K562 (cell line): ENCODE measurements at regions not wholly inside any gene's neighbourhood (a gene's known extent, or its start where the extent isn't known, plus 50 kb on each side); places are given as distances from the start of the nearest gene placed in this dataset.

ENCODE experiments used
- ATAC-seq: fragments of 200-7000 bp; cut with Tn5 transposase; 3 replicates; pipeline ENCODE4 v1.9.1; 2020; ENCODE audit warnings: moderate library complexity
- BruUV-seq: library from RNA; stranded (reverse); fragments of 400-500 nt; replicated peaks from 2 replicates; lab custom pipeline; 2021; lab: Mats Ljungman, UMichigan
- CTCF ChIA-PET: fragments of 300-600 bp; formaldehyde crosslinking; extraction: SDS; loops from one replicate; lab custom pipeline; 2021; ENCODE audit warnings: low intra/inter-chr PET ratio; lab: Yijun Ruan, JAX
- POLR2A ChIA-PET: fragments of 300-600, 350-650 bp; sonication (Branson Sonifier 250); formaldehyde crosslinking; extraction: SDS; loops from one replicate; lab custom pipeline; 2021; ENCODE audit warnings: antibody characterized with exemption, inconsistent platforms; lab: Yijun Ruan, JAX
- DNase-seq, 4 experiments: peaks; one replicate each; pipeline versions ENCODE4 v3.0.0 to v3.0.0-alpha.2; 2011 to 2018; ENCODE audit warnings: low spot score in 3 of 4, mixed read lengths in 3 of 4; ENCODE audit errors: extremely low read depth in 1 of 4
- FAIRE-seq: peaks from 2 replicates; lab custom pipeline; 2011; peaks lifted over from hg19 to GRCh38; lab: Jason Lieb, UNC
- H2AFZ ChIP-seq: 2 replicates; pipeline ENCODE4 v1.6.0; 2011; ENCODE audit warnings: low read depth, low read length, control low read depth, inconsistent platforms
- H3K27ac ChIP-seq: fragments of 200-600 bp; 3 replicates; pipeline ENCODE4 v1.8.0; 2011; ENCODE audit warnings: low read depth, mild to moderate bottlenecking, control low read depth, inconsistent platforms, low read length, moderate library complexity, mixed read lengths; ENCODE audit errors: extremely low read depth
- H3K27me3 ChIP-seq, 2 experiments: fragments of 300-600 bp in 1 of 2; 2 replicates in 1 of 2; 3 replicates in 1 of 2; pipeline versions ENCODE4 v1.6.0 to v1.8.0; 2011; ENCODE audit warnings: inconsistent platforms in 2 of 2, low read length in 2 of 2, mild to moderate bottlenecking in 1 of 2, mixed read lengths in 1 of 2, moderate library complexity in 1 of 2; ENCODE audit not compliant: control insufficient read depth in 2 of 2, insufficient read depth in 2 of 2
- H3K36me3 ChIP-seq: fragments of 300-600 bp; 3 replicates; pipeline ENCODE4 v1.8.0; 2011; ENCODE audit warnings: mild to moderate bottlenecking, low read length, inconsistent platforms; ENCODE audit not compliant: control insufficient read depth, insufficient read depth
- H3K4me1 ChIP-seq, 2 experiments: fragments of 200-600 bp in 1 of 2; replicated peaks in 1 of 2; 2 replicates in 1 of 2; 3 replicates in 1 of 2; pipeline versions ENCODE4 v1.5.1 to v1.8.0; 2011; ENCODE audit warnings: inconsistent platforms in 2 of 2, low read length in 2 of 2, mild to moderate bottlenecking in 1 of 2, mixed read lengths in 1 of 2, moderate library complexity in 1 of 2; ENCODE audit not compliant: control insufficient read depth in 2 of 2, insufficient read depth in 2 of 2
- H3K4me2 ChIP-seq: 2 replicates; pipeline ENCODE4 v1.6.1; 2011; ENCODE audit warnings: low read length, control low read depth, inconsistent platforms, mixed read lengths; ENCODE audit not compliant: insufficient read depth
- H3K4me3 ChIP-seq: fragments of 200-600 bp; sonication (generic), shearing (Covaris generic); 2 replicates; pipeline ENCODE4 v1.5.1; 2016; ENCODE audit warnings: control low read depth, inconsistent platforms
- H3K79me2 ChIP-seq: fragments of 200-600 bp; 3 replicates; pipeline ENCODE4 v1.8.0; 2011; ENCODE audit warnings: low read length, inconsistent platforms; ENCODE audit not compliant: control insufficient read depth, insufficient read depth
- H3K9ac ChIP-seq, 2 experiments: 2 replicates each; pipeline versions ENCODE4 v1.6.0 to v1.6.1; 2011; ENCODE audit warnings: low read depth in 2 of 2, low read length in 2 of 2, control low read depth in 1 of 2, inconsistent platforms in 1 of 2, mild to moderate bottlenecking in 1 of 2, mixed read lengths in 1 of 2; ENCODE audit not compliant: insufficient read depth in 1 of 2
- H3K9me1 ChIP-seq: one replicate; pipeline ENCODE4 v1.6.0; 2011; ENCODE audit warnings: inconsistent platforms, mild to moderate bottlenecking, low read length, moderate library complexity; ENCODE audit not compliant: control insufficient read depth, insufficient read depth
- H3K9me3 ChIP-seq: replicated peaks from 2 replicates; pipeline ENCODE4 v1.5.1; 2011; ENCODE audit warnings: low read depth, low read length, inconsistent platforms; ENCODE audit not compliant: control insufficient read depth, insufficient read depth
- H4K20me1 ChIP-seq: replicated peaks from 2 replicates; pipeline ENCODE4 v1.6.1; 2011; ENCODE audit warnings: low read length, inconsistent platforms, mixed read lengths; ENCODE audit not compliant: control insufficient read depth, insufficient read depth
- BACH1 ChIP-seq: fragments of 200-800 bp; sonication (Bioruptor generic); IDR thresholded peaks from 2 replicates; pipeline ENCODE4 v1.6.1; 2016; ENCODE audit warnings: missing genetic modification characterization, missing compliant biosample characterization
- CHD2 ChIP-seq: IDR thresholded peaks from 2 replicates; pipeline ENCODE4 v1.6.1; 2011; ENCODE audit warnings: low read depth, low read length
- ESRRA ChIP-seq: fragments of 450-650 bp; IDR thresholded peaks from 2 replicates; pipeline ENCODE4 v1.6.1; 2014; ENCODE audit warnings: low read depth, mild to moderate bottlenecking, moderate library complexity, borderline replicate concordance
- ETS2 ChIP-seq: IDR thresholded peaks from 2 replicates; pipeline ENCODE4 v1.6.1; 2016; ENCODE audit warnings: borderline replicate concordance, missing genetic modification characterization, mild to moderate bottlenecking, moderate library complexity, missing compliant biosample characterization; ENCODE audit not compliant: poor library complexity, severe bottlenecking
- FOXM1 ChIP-seq, 2 experiments: fragments of 450-650 bp in 1 of 2; sonication (generic) in 1 of 2; formaldehyde crosslinking in 1 of 2; IDR thresholded peaks; 2 replicates each; pipeline versions ENCODE4 v1.6.1 to v1.9.0; 2017 to 2022; ENCODE audit warnings: low read depth in 2 of 2, mild to moderate bottlenecking in 2 of 2, missing genetic modification reagents in 1 of 2, moderate library complexity in 1 of 2
- GTF2F1 ChIP-seq: IDR thresholded peaks from 2 replicates; pipeline ENCODE4 v1.6.1; 2011; ENCODE audit warnings: low read depth, low read length, improper control_type of control experiment
- JUND ChIP-seq, 2 experiments: IDR thresholded peaks; 2 replicates in 1 of 2; 3 replicates in 1 of 2; pipeline ENCODE4 v1.6.1; 2011; ENCODE audit warnings: borderline replicate concordance in 2 of 2, low read depth in 2 of 2, low read length in 2 of 2, improper control_type of control experiment in 1 of 2, missing biosample characterization in 1 of 2, missing genetic modification characterization in 1 of 2, missing genetic modification reagents in 1 of 2
- RBFOX2 ChIP-seq: fragments of 200-400 bp; formaldehyde crosslinking; IDR thresholded peaks from 2 replicates; pipeline ENCODE4 v1.6.1; 2017; ENCODE audit warnings: low read depth, mild to moderate bottlenecking, low read length, moderate library complexity
- RNF2 ChIP-seq: sonication (generic); IDR thresholded peaks from 2 replicates; pipeline ENCODE4 v1.6.1; 2016
- ZNF644 ChIP-seq: fragments of 200-800 bp; sonication (Bioruptor generic); IDR thresholded peaks from 2 replicates; pipeline ENCODE4 v1.6.1; 2016; ENCODE audit warnings: low read depth, missing genetic modification characterization, missing compliant biosample characterization
- in situ Hi-C: fragments of 300-500 bp; cut with MboI; formaldehyde crosslinking; loops from 4 replicates; pipeline ENCODE4 v1.15.0; 2018; ENCODE audit warnings: inconsistent platforms, mixed read lengths
- intact Hi-C: fragments of 100-400 bp; cut with micrococcal nuclease; formaldehyde crosslinking; loops from 2 replicates; pipeline ENCODE4 v1.14.2; 2022
- TF ChIP-seq, protein P1 (sequence below): fragments of 150-350 bp; IDR thresholded peaks from 2 replicates; pipeline ENCODE4 v1.6.1; 2014; ENCODE audit warnings: low read depth, mild to moderate bottlenecking, low read length, borderline replicate concordance
- TF ChIP-seq, protein P2 (sequence below): fragments of 450-650 bp; conservative IDR thresholded peaks from 2 replicates; pipeline ENCODE4 v1.6.1; 2016; ENCODE audit warnings: missing genetic modification characterization, low read depth, mild to moderate bottlenecking, missing compliant biosample characterization, moderate library complexity
- TF ChIP-seq, protein P3 (sequence below): fragments of 250-450 bp; sonication (Bioruptor Pico); IDR thresholded peaks from 2 replicates; pipeline ENCODE4 v1.8.0; 2021; ENCODE audit warnings: moderate library complexity, mild to moderate bottlenecking, inconsistent platforms

DNA sequence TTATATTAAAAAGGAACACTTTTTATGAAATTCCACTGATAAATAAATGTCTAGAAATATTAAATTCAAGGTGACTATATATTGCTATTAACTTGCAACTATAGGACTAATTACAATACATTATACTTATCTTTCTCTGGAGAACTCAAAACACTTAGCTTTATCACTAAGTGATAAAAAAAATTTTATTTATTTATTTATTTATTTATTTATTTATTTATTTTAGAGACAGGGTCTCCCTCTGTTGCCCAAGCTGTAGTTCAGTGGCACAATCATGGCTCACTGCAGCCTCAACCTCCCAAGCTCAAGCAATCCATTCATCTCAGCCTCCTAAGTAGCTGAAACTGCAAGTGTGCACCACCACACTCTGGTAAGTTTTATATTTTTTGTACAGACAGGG, 451.1 kb downstream of the DSC3 start:
- no peak for DNase-seq
- H2AFZ ChIP-seq = no peak overlapping the region
- H3K9ac ChIP-seq = no peak overlapping the region
- no peaks in the 10 kb centered on the region for H3K9me1 ChIP-seq
- no peaks in the 10 kb centered on the region for H3K27me3 ChIP-seq
- H3K4me3 ChIP-seq = no peak overlapping the region
- no peaks in the 10 kb centered on the region for H4K20me1 ChIP-seq
- H3K79me2 ChIP-seq = no peaks in the 10 kb centered on the region
- FAIRE-seq = no peak
- in situ Hi-C loops (no loop called here), intact Hi-C loops (no loop called here)
- H3K27ac ChIP-seq = no peak overlapping the region
- no peak for TF ChIP-seq FOXM1 (IDR thresholded peaks at IDR 0.05; ENCODE audit: low read depth)
- no peak for TF ChIP-seq FOXM1 (CRISPR knock-in tag; IDR thresholded peaks at IDR 0.05; ENCODE audit: low read depth)
- TF ChIP-seq, protein P1, sequence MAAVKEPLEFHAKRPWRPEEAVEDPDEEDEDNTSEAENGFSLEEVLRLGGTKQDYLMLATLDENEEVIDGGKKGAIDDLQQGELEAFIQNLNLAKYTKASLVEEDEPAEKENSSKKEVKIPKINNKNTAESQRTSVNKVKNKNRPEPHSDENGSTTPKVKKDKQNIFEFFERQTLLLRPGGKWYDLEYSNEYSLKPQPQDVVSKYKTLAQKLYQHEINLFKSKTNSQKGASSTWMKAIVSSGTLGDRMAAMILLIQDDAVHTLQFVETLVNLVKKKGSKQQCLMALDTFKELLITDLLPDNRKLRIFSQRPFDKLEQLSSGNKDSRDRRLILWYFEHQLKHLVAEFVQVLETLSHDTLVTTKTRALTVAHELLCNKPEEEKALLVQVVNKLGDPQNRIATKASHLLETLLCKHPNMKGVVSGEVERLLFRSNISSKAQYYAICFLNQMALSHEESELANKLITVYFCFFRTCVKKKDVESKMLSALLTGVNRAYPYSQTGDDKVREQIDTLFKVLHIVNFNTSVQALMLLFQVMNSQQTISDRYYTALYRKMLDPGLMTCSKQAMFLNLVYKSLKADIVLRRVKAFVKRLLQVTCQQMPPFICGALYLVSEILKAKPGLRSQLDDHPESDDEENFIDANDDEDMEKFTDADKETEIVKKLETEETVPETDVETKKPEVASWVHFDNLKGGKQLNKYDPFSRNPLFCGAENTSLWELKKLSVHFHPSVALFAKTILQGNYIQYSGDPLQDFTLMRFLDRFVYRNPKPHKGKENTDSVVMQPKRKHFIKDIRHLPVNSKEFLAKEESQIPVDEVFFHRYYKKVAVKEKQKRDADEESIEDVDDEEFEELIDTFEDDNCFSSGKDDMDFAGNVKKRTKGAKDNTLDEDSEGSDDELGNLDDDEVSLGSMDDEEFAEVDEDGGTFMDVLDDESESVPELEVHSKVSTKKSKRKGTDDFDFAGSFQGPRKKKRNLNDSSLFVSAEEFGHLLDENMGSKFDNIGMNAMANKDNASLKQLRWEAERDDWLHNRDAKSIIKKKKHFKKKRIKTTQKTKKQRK = no peak
- no peak for TF ChIP-seq RBFOX2
- TF ChIP-seq, protein P2, sequence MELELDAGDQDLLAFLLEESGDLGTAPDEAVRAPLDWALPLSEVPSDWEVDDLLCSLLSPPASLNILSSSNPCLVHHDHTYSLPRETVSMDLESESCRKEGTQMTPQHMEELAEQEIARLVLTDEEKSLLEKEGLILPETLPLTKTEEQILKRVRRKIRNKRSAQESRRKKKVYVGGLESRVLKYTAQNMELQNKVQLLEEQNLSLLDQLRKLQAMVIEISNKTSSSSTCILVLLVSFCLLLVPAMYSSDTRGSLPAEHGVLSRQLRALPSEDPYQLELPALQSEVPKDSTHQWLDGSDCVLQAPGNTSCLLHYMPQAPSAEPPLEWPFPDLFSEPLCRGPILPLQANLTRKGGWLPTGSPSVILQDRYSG = no peak
- TF ChIP-seq CHD2 = no peak
- no peak for TF ChIP-seq GTF2F1
- TF ChIP-seq, protein P3, sequence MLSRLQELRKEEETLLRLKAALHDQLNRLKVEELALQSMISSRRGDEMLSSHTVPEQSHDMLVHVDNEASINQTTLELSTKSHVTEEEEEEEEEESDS (CRISPR knock-in tag) = no peak
- TF ChIP-seq JUND (IDR thresholded peaks at IDR 0.05; ENCODE audit: borderline replicate concordance, low read depth, low read length) = no peak
- TF ChIP-seq JUND (tag; IDR thresholded peaks at IDR 0.05; ENCODE audit: borderline replicate concordance, low read depth, low read length) = no peak
- no peak for TF ChIP-seq BACH1 (tag)
- TF ChIP-seq ZNF644 = no peak
- no peak for TF ChIP-seq ETS2 (tag)
- TF ChIP-seq ESRRA = no peak
- TF ChIP-seq RNF2 = no peak
- H3K4me1 ChIP-seq = no peaks in the 10 kb centered on the region
- no TSS peak for BruUV-seq
- no peaks in the 10 kb centered on the region for H3K9me3 ChIP-seq
- CTCF ChIA-PET = no interaction called here
- no peak overlapping the region for H3K4me2 ChIP-seq
- H3K36me3 ChIP-seq = no peaks in the 10 kb centered on the region
- no peak for ATAC-seq
- POLR2A ChIA-PET = interaction anchor here (1.2 kb wide), 1 partner anchor 9 kb away, joined by 3 read pairs; no protein-coding TSS in a partner anchor
